ENCODE measurements at regions not wholly inside any gene's neighbourhood (a gene's known extent, or its start where the extent isn't known, plus 50 kb on each side); places are given as distances from the start of the nearest gene placed in this dataset.
"Not testable (repeated sequence)": the region's sequence is repeated elsewhere in the genome, so short reads cannot be mapped to it uniquely, and the experiment has no call there.

- not testable (repeated sequence) for TF ChIP-seq CTCF (IDR thresholded peaks at IDR 0.05; ENCODE audit: low read depth, low read length, missing input control); RAD21 (IDR thresholded peaks at IDR 0.05); REST (IDR thresholded peaks at IDR 0.05); SP1 (IDR thresholded peaks at IDR 0.05); TAF1 (conservative IDR thresholded peaks at IDR 0.05); ZBTB33 (IDR thresholded peaks at IDR 0.05); MAX (IDR thresholded peaks at IDR 0.05); GABPA (IDR thresholded peaks at IDR 0.05 in 1 of 2, conservative IDR thresholded peaks at IDR 0.05 in 1 of 2); FOXA1 (IDR thresholded peaks at IDR 0.05); YY1 (IDR thresholded peaks at IDR 0.05); EGR1 (IDR thresholded peaks at IDR 0.05; ENCODE audit: low read depth in 2 of 2); RXRA (IDR thresholded peaks at IDR 0.05); HNF4A (conservative IDR thresholded peaks at IDR 0.05); ATF3 (IDR thresholded peaks at IDR 0.05)
These were observed 319.6 kb upstream of the FGF16 start for GRCh38 chrX:77127571-77127970.

All from liver (tissue), 3 donors.